ENCODE measurements at regions not wholly inside any gene's neighbourhood (a gene's known extent, or its start where the extent isn't known, plus 50 kb on each side); places are given as distances from the start of the nearest gene placed in this dataset.

GRCh38 chr1:105294838-105295237, 1545.1 kb downstream of the AMY1C start:
- H3K27me3 ChIP-seq (ENCODE audit: insufficient read depth, poor library complexity, severe bottlenecking), result no peaks in the 10 kb centered on the region
- no peak for DNase-seq (ENCODE audit: low read depth in 1 of 2, low spot score in 1 of 2)
- no peak overlapping the region for H3K4me3 ChIP-seq (replicated peaks; ENCODE audit: insufficient read depth, low read length)
- TF ChIP-seq SPI1 (IDR thresholded peaks at IDR 0.05; ENCODE audit: borderline replicate concordance, low read depth) (no peak), CTCF (IDR thresholded peaks at IDR 0.05; ENCODE audit: insufficient read depth, low read length) (no peak), POLR2AphosphoS5 (IDR thresholded peaks at IDR 0.05; ENCODE audit: low read depth) (no peak), GABPA (IDR thresholded peaks at IDR 0.05; ENCODE audit: low read depth) (no peak), REST (IDR thresholded peaks at IDR 0.05; ENCODE audit: insufficient replicate concordance, low read depth) (no peak)
- H3K27ac ChIP-seq (replicated peaks), result no peak overlapping the region

GRCh38 chr1:105310063-105310462, 1560.4 kb downstream of the AMY1C start:
- no peak for TF ChIP-seq POLR2AphosphoS5 (IDR thresholded peaks at IDR 0.05; ENCODE audit: low read depth)
- no peak for TF ChIP-seq REST (IDR thresholded peaks at IDR 0.05; ENCODE audit: insufficient replicate concordance, low read depth)
- no peak for TF ChIP-seq GABPA (IDR thresholded peaks at IDR 0.05; ENCODE audit: low read depth)
- no peak for TF ChIP-seq CTCF (IDR thresholded peaks at IDR 0.05; ENCODE audit: insufficient read depth, low read length)
- TF ChIP-seq SPI1 (IDR thresholded peaks at IDR 0.05; ENCODE audit: borderline replicate concordance, low read depth), result no peak
- H3K27ac ChIP-seq (replicated peaks), result no peak overlapping the region
- H3K4me3 ChIP-seq (replicated peaks; ENCODE audit: insufficient read depth, low read length), result no peak overlapping the region
- no peak for DNase-seq (ENCODE audit: low read depth in 1 of 2, low spot score in 1 of 2)
- H3K27me3 ChIP-seq (ENCODE audit: insufficient read depth, poor library complexity, severe bottlenecking), result no peaks in the 10 kb centered on the region

- Histone ChIP-seq H3K4me3 (replicated peaks; ENCODE audit: insufficient read depth, low read length) (no peak overlapping the region), H3K27me3 (ENCODE audit: insufficient read depth, poor library complexity, severe bottlenecking) (no peaks in the 10 kb centered on the region), H3K27ac (replicated peaks) (no peak overlapping the region)
- DNase-seq (ENCODE audit: low read depth in 1 of 2, low spot score in 1 of 2), result no peak
- TF ChIP-seq POLR2AphosphoS5 (IDR thresholded peaks at IDR 0.05; ENCODE audit: low read depth) (no peak), CTCF (IDR thresholded peaks at IDR 0.05; ENCODE audit: insufficient read depth, low read length) (no peak), SPI1 (IDR thresholded peaks at IDR 0.05; ENCODE audit: borderline replicate concordance, low read depth) (no peak), GABPA (IDR thresholded peaks at IDR 0.05; ENCODE audit: low read depth) (no peak), REST (IDR thresholded peaks at IDR 0.05; ENCODE audit: insufficient replicate concordance, low read depth) (no peak)
Measured at GRCh38 chr1:105317976-105318375, 1568.3 kb downstream of the AMY1C start.
